ENCODE measurements at regions not wholly inside any gene's neighbourhood (a gene's known extent, or its start where the extent isn't known, plus 50 kb on each side); places are given as distances from the start of the nearest gene placed in this dataset.

- TF ChIP-seq CTCF (conservative IDR thresholded peaks at IDR 0.05): no peak
- TF ChIP-seq EZH2 (IDR thresholded peaks at IDR 0.05; ENCODE audit: low read depth): no peak
Observed at GRCh38 chr6:168886964-168887363, 366.7 kb downstream of the THBS2 start.
